ENCODE measurements at regions not wholly inside any gene's neighbourhood (a gene's known extent, or its start where the extent isn't known, plus 50 kb on each side); places are given as distances from the start of the nearest gene placed in this dataset.
"Not testable (repeated sequence)": the region's sequence is repeated elsewhere in the genome, so short reads cannot be mapped to it uniquely, and the experiment has no call there.

- TF ChIP-seq EZH2 (IDR thresholded peaks at IDR 0.05; ENCODE audit: borderline replicate concordance, insufficient read depth, low read length, poor library complexity, severe bottlenecking) = no peak
- no peak for TF ChIP-seq EP300 (conservative IDR thresholded peaks at IDR 0.05; ENCODE audit: poor library complexity, severe bottlenecking)
- TF ChIP-seq TAF1 (IDR thresholded peaks at IDR 0.05; ENCODE audit: low read depth) = no peak
- no peak for TF ChIP-seq RAD21 (conservative IDR thresholded peaks at IDR 0.05)
- TF ChIP-seq CTCF (IDR thresholded peaks at IDR 0.05; ENCODE audit: poor library complexity, severe bottlenecking) = no peak
- no peak for TF ChIP-seq MXI1 (conservative IDR thresholded peaks at IDR 0.05; ENCODE audit: poor library complexity, severe bottlenecking)
- TF ChIP-seq POLR2AphosphoS5 (IDR thresholded peaks at IDR 0.05) = no peak
- no peak for TF ChIP-seq REST (IDR thresholded peaks at IDR 0.05; ENCODE audit: borderline replicate concordance)
Measured at GRCh38 chr6:74491844-74492374, 713.9 kb downstream of the COL12A1 start.

GRCh38 chr6:74488726-74489125 is 717.1 kb downstream of the COL12A1 start:
- H3K9ac ChIP-seq (ENCODE audit: low read length); H3K9me3 ChIP-seq (ENCODE audit: low read length); H3K4me3 ChIP-seq (ENCODE audit: low read length); H3K27me3 ChIP-seq (ENCODE audit: insufficient read depth, low read depth, low read length); H3K9me2 ChIP-seq (ENCODE audit: insufficient read depth, low read length); H2AFZ ChIP-seq (ENCODE audit: low read depth, low read length); H3K79me2 ChIP-seq (replicated peaks; ENCODE audit: insufficient read depth, low read length); H3K36me3 ChIP-seq (ENCODE audit: insufficient read depth, low read length); H3K27ac ChIP-seq (ENCODE audit: low read length); H3F3A ChIP-seq (ENCODE audit: insufficient read depth, low read length, poor library complexity, severe bottlenecking); H3K4me2 ChIP-seq (ENCODE audit: low read length); H4K20me1 ChIP-seq (ENCODE audit: insufficient read depth): not testable (repeated sequence)

More at GRCh38 chr6:74491844-74492374, 713.9 kb downstream of the COL12A1 start:
- Histone ChIP-seq H3K27ac (ENCODE audit: low read length) (no peak overlapping the region), H3K9me3 (ENCODE audit: low read length) (no peaks in the 10 kb centered on the region), H4K20me1 (ENCODE audit: insufficient read depth) (no peaks in the 10 kb centered on the region), H3K9me2 (ENCODE audit: insufficient read depth, low read length) (no peaks in the 10 kb centered on the region), H3K27me3 (ENCODE audit: insufficient read depth, low read depth, low read length) (no peaks in the 10 kb centered on the region), H3K4me3 (ENCODE audit: low read length) (no peak overlapping the region), H3K36me3 (ENCODE audit: insufficient read depth, low read length) (no peaks in the 10 kb centered on the region), H3F3A (ENCODE audit: insufficient read depth, low read length, poor library complexity, severe bottlenecking) (no peaks in the 10 kb centered on the region), H3K4me2 (ENCODE audit: low read length) (no peak overlapping the region), H3K9ac (ENCODE audit: low read length) (no peak overlapping the region), H3K79me2 (replicated peaks; ENCODE audit: insufficient read depth, low read length) (no peaks in the 10 kb centered on the region), H2AFZ (ENCODE audit: low read depth, low read length) (no peak overlapping the region)

- Histone ChIP-seq H3K36me3 (ENCODE audit: insufficient read depth, low read length) (no peaks in the 10 kb centered on the region), H3K9me3 (ENCODE audit: low read length) (no peaks in the 10 kb centered on the region), H2AFZ (ENCODE audit: low read depth, low read length) (no peak overlapping the region), H3K79me2 (replicated peaks; ENCODE audit: insufficient read depth, low read length) (no peaks in the 10 kb centered on the region), H3K27me3 (ENCODE audit: insufficient read depth, low read depth, low read length) (no peaks in the 10 kb centered on the region), H3K9ac (ENCODE audit: low read length) (no peak overlapping the region), H3K9me2 (ENCODE audit: insufficient read depth, low read length) (no peaks in the 10 kb centered on the region), H3K4me3 (ENCODE audit: low read length) (no peak overlapping the region), H4K20me1 (ENCODE audit: insufficient read depth) (no peaks in the 10 kb centered on the region), H3K4me2 (ENCODE audit: low read length) (no peak overlapping the region), H3K27ac (ENCODE audit: low read length) (no peak overlapping the region), H3F3A (ENCODE audit: insufficient read depth, low read length, poor library complexity, severe bottlenecking) (no peaks in the 10 kb centered on the region)
- TF ChIP-seq CTCF (IDR thresholded peaks at IDR 0.05; ENCODE audit: poor library complexity, severe bottlenecking) = no peak
- no peak for TF ChIP-seq EZH2 (IDR thresholded peaks at IDR 0.05; ENCODE audit: borderline replicate concordance, insufficient read depth, low read length, poor library complexity, severe bottlenecking)
- TF ChIP-seq MXI1 (conservative IDR thresholded peaks at IDR 0.05; ENCODE audit: poor library complexity, severe bottlenecking) = no peak
- no peak for TF ChIP-seq EP300 (conservative IDR thresholded peaks at IDR 0.05; ENCODE audit: poor library complexity, severe bottlenecking)
- TF ChIP-seq POLR2AphosphoS5 (IDR thresholded peaks at IDR 0.05) = no peak
- TF ChIP-seq SMC3 (conservative IDR thresholded peaks at IDR 0.05; ENCODE audit: poor library complexity) = no peak
- TF ChIP-seq REST (IDR thresholded peaks at IDR 0.05; ENCODE audit: borderline replicate concordance) = no peak
- TF ChIP-seq RAD21 (conservative IDR thresholded peaks at IDR 0.05) = no peak
Measured at GRCh38 chr6:74482180-74482579, 723.7 kb downstream of the COL12A1 start.

All from neural cell (in vitro differentiated cells).